Tibial nerve (tissue), 3 donors: ENCODE measurements at regions not wholly inside any gene's neighbourhood (a gene's known extent, or its start where the extent isn't known, plus 50 kb on each side); places are given as distances from the start of the nearest gene placed in this dataset.

Experiments
- POLR2A ChIP-seq, 2 donors: fragments of 450-650 bp; IDR thresholded peaks; one replicate each; pipeline ENCODE4 v1.6.1; 2017; ENCODE audit warnings: antibody characterized with exemption in 2 of 2, mild to moderate bottlenecking in 2 of 2, moderate library complexity in 2 of 2
- TF ChIP-seq, protein P1 (sequence below), 5 experiments: fragments of 200-600 bp in 3 of 5; fragments of 450-650 bp in 2 of 5; sonication (generic) in 3 of 5; IDR thresholded peaks; one replicate each; pipeline ENCODE4 v1.5.1; 2016 to 2019; ENCODE audit warnings: antibody characterized with exemption in 5 of 5, mild to moderate bottlenecking in 3 of 5, moderate library complexity in 2 of 5

- TF ChIP-seq, protein P1, sequence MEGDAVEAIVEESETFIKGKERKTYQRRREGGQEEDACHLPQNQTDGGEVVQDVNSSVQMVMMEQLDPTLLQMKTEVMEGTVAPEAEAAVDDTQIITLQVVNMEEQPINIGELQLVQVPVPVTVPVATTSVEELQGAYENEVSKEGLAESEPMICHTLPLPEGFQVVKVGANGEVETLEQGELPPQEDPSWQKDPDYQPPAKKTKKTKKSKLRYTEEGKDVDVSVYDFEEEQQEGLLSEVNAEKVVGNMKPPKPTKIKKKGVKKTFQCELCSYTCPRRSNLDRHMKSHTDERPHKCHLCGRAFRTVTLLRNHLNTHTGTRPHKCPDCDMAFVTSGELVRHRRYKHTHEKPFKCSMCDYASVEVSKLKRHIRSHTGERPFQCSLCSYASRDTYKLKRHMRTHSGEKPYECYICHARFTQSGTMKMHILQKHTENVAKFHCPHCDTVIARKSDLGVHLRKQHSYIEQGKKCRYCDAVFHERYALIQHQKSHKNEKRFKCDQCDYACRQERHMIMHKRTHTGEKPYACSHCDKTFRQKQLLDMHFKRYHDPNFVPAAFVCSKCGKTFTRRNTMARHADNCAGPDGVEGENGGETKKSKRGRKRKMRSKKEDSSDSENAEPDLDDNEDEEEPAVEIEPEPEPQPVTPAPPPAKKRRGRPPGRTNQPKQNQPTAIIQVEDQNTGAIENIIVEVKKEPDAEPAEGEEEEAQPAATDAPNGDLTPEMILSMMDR (IDR thresholded peaks at IDR 0.05) = no peak
- TF ChIP-seq POLR2A (IDR thresholded peaks at IDR 0.05) = no peak
Observed at GRCh38 chr6:113731541-113731940, 125.6 kb upstream of the MARCKS start.
